Vagina (tissue), 2 donors: ENCODE measurements at regions not wholly inside any gene's neighbourhood (a gene's known extent, or its start where the extent isn't known, plus 50 kb on each side); places are given as distances from the start of the nearest gene placed in this dataset.
A peak's percentile ranks its signal among the peaks of the same experiment; 100 is the strongest.

ENCODE experiments used
- CTCF ChIP-seq, 3 experiments: fragments of 450-650 bp in 2 of 3; fragments of 200-600 bp in 1 of 3; sonication (generic) in 1 of 3; IDR thresholded peaks; one replicate each; pipeline ENCODE4 v1.5.1; 2017 to 2019; ENCODE audit warnings: antibody characterized with exemption in 3 of 3, mild to moderate bottlenecking in 2 of 3, moderate library complexity in 2 of 3
- POLR2A ChIP-seq, 2 donors: fragments of 450-650 bp; IDR thresholded peaks; one replicate each; pipeline ENCODE4 v1.6.1; 2017; ENCODE audit warnings: antibody characterized with exemption in 2 of 2, mild to moderate bottlenecking in 2 of 2, moderate library complexity in 2 of 2
- POLR2AphosphoS5 ChIP-seq, 2 donors: sonication (generic); formaldehyde crosslinking; IDR thresholded peaks; one replicate each; pipeline ENCODE4 v1.9.0; 2017; ENCODE audit warnings: antibody characterized with exemption in 2 of 2, mild to moderate bottlenecking in 2 of 2, low read depth in 1 of 2; ENCODE audit not compliant: insufficient read depth in 1 of 2

DNA sequence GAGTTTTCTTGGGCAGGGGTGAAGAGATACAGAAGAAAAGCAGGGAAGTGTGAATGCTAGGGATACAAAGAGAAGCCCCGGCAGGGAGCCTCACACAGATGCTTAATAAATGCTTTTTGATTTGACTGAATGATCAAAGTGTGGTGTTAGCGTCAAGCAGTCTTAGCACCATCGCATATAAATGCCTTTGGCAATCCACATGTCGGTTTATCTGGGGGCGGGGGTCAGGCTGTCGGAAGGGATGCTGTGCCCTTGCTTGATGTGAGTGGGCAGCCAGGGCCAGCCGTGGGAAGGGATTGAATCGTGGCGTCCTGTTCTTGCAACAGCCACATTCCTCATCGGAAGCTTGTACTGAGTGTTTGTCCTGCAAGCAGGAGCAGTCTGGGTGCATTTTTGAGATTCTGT, 173.1 kb downstream of the LACC1 start:
- TF ChIP-seq CTCF (IDR thresholded peaks at IDR 0.05) (no peak), POLR2AphosphoS5 (IDR thresholded peaks at IDR 0.05; ENCODE audit: insufficient read depth in 1 of 2, low read depth in 1 of 2) (peak in 1 of 2 donors; percentile 12), POLR2A (IDR thresholded peaks at IDR 0.05) (no peak)
